HS-5 (cell line): ENCODE measurements at regions not wholly inside any gene's neighbourhood (a gene's known extent, or its start where the extent isn't known, plus 50 kb on each side); places are given as distances from the start of the nearest gene placed in this dataset.
A peak's percentile ranks its signal among the peaks of the same experiment; 100 is the strongest.

Experiments used
- DNase-seq: peaks from one replicate; pipeline ENCODE4 v3.0.0-alpha.2; 2012; ENCODE audit warnings: low read depth

DNA sequence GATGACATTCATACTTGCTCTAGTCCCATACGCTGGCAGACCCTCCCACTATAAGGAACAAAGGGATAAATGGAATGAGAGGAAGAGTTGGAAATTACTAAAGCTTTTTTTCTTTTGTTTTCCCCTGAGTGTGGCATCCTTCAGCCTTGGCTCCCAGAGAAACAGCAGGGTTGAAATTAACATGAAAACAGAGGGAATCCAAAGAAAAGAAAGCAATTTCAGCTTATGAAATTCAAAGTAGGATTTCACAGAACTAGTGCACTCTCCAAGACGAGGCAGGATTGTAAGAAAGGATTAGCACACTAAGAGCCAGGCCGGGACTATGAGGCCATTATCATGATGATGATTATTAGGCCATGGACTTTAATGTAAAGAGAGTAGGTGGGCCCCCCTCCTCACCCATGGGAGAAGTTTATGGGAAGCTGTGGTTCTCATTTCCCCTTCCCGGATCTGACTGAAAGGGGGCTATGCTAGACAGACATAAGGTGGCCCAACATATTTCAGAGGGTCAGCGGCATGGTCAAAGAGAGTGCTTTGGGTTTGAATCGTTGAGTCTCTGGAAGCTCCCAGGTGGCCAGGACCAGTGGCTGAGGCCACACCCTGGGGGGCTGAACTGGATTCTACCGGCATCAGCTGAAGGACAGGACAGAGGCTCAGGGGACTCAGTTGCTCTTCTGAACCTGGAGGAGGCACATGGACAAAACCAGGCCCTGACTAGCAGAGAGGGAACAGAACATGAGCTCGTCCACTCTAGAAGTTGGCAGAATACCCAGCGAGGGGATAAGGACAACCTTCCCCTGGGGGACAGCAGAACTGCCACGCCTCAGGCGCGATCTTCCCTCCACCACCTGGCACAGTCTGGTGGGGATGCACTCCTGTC lies 100.1 kb upstream of the ARL4C start:
- no peak for DNase-seq

DNA sequence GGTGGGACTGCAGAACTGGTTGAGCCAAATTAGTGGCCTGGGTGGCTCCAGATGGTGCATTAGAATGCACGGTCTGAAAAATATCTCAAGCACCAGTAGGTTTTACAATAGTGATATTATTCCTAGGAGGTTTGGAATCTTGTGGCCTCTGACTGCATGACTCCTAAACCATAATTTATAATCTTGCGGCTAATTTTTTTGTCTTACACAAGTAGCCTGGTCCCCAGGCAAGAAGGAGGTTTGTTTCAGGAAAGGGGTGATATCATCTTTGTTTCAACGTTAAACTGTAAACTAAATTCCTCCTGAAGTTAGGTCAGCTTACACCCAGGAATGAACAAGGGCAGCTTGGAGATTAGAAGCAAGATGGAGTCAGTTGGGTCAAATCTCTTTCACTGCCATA lies 98.9 kb upstream of the ARL4C start:
- no peak for DNase-seq

DNA sequence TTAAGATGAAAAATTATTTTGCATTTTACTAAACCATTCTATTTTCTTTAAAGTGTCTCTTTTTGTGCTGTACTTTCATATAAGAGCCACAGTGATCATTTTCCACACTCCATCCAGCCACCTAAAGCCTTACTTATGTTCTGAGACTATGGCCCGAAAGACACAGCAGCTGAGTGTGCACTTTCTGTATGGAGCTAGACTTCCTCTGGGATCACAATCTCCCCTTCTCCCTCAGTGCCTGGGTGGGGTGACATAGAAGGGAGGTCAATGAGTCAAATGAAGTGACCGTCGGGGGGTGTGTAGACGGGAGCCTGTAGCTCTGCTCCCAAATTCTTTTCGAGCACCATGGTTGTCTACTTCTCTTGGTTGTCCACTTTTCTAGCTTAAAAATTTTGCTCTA lies 97.8 kb upstream of the ARL4C start:
- DNase-seq: no peak

DNA sequence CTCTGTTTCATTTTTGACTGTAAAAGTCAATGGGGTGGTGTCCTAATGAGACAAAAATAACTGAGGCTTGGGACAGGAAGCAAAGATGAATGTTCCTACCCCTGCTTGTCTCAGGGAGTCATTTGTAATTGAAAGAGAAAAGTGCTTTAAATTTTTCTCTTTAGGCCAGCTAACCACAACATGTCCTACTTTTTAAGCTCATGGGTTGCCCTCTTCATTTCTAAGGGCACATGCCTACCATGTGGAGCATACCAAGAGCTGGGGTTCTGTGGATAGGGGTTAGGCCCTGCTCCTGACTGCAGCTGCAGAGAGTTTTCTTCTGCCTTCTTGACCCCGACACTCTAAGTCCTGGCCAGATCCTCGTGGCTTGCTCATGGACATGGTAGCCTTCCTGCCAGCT lies 96.8 kb upstream of the ARL4C start:
- DNase-seq: no peak

DNA sequence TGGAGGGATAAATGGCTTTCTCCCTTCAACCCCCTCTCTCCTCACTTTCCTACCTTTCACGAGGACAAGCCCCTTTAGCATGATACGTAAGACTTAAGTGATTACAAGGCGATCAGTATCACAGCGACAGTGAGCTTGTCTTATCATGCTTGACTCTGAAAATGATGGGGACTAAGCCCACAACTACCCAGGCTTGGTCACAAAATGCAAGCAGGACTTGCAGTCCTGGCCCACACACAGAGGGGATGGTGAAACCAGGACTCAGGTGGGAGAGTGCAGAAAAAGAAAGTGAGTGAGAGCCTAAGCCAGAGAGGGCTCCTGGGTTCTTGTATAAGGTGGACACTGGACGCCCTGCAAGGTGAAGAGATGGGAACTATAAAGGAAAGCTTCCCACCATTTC lies 95.7 kb upstream of the ARL4C start:
- DNase-seq: no peak

DNA sequence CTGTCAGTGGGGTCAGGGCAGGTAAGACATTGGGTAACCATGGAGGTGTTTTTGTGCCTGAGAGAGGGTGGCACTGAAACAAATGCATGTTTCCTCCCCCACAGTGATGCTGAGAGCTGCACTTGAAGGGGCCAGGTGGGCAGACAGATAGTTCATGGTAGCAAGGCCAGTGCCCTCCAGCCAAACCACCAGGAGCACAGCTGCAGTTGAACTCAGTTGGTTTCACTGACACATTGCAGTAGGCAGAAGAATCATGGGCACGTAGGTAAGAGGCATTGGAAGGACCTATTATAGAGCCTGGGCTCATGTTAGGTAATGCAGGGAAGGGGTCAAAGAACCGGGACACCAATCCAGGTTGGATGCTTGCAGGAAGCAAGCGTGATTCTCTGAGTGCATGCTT lies 93.2 kb upstream of the ARL4C start:
- no peak for DNase-seq

DNA sequence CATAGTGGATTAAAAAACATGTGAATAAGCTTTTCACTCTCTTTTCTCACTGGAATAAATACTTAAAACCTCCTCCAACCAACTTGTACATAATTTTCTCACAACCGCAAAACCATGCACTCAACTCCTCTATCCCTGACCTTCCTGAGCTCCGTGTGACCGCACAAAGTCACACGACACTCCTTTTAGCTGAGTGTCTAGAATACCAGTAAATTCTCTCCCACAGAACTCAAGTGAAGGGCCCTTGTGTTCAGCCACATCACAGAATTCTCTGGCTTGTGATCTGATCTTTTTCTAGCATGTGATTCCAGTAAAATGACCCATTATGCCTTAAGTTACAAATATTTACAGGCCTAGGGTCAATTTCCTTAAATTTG lies 91.2 kb upstream of the ARL4C start:
- no peak for DNase-seq

DNA sequence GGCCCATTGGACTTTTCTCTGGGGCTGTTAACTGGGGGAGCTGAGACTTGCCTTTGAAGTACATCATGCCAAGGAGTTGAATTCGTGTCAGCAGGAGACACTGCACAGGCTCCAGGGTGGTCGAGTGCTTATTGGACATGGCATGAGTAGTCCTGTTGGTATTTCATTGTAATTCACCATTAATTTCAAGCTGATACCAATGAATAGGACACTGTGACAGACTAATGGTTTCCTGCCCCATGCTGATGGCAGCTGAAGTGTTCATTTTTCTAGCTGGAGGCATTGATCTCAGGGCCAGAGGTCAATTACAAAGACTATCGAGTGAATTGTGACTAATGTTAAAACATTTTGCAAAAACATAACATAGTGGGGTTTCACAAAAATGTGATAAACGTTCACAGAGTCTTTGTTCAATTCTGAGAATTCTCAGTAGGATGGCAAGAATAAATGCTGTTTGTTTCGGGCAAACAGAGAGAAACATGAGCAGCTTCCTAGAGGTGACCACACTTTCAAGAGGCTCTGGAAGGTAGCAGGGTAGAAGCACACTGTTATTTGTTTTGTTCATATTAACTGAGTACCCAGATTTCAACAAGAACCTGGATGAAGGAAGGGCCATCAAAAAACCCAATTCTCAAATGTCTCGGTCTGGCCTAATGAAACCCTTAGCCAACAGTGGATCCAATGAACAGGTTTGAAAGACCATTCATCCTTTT lies 90.6 kb upstream of the ARL4C start:
- DNase-seq: peak; percentile 40

DNA sequence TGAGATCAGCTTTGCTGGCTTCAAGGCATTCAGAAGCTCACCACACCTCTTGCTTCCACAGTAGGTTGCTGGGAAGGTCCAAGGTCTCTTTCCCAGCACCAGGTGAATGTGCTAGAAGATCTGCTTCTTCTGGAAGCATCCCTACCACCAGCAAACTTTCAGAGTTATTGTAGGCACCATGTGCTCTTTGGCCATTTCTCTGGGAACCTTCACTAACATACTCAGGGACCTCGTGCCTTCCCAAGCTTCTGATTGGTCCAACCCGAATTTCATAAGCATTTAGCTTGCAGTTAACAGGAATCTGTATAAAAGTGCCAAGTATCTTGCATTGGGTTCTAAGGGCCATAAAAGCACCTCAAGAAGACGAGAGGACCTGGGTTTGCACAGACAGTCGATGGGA lies 86.5 kb upstream of the ARL4C start:
- DNase-seq: no peak

DNA sequence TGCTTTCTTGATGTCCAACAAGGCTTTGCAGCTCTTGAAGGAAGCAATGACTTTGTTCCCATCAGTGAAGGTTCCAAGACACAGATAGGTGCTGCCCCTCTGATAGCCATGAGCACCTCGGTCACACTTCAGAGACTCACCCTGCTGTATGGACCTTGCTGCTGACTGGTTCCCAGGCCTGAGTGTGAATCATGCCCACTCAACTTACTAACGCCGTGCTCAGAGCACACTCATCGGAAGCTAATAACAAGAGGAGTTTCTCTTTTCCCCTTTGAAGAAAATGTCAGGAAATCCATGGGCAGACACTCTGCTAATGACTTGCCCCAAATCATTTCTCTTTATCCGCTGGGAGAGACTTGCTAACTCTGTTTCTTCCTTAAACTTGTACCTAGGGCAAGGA lies 83.8 kb upstream of the ARL4C start:
- DNase-seq: no peak

DNA sequence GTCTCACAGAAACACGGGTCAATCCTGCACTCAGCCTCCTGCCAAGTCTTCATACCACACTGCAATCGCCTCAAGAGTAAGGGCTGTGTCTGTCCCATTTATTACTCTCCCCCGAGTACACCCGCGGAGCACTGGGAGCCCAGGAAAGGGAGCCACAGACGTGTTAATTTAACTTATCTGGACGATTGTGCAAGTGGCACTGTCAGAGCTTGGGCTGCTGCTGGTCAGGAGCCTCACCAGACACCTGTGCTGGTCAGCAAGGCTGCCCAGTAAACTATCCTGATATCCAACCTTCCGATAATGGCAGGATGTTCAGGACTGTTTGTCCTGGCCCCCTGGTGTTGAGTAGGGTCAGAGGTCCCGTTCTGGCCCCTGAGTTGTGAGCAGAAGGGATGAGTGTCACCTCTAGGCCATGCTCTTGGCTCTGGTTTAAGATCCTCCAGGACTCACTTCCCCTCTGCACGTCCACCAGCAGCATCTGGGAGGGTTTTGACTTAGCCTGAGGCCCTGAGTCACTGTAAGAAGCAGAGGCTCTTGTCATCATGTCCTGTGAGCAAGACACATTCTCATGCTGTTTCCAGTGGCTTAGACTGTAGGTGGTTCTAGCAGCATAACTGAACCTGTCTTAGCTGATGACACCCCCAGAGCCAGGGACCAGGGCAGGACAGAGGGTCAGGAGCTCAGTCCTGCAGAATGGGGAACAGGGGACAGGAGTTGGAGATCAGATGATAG lies 82.5 kb upstream of the ARL4C start:
- no peak for DNase-seq

DNA sequence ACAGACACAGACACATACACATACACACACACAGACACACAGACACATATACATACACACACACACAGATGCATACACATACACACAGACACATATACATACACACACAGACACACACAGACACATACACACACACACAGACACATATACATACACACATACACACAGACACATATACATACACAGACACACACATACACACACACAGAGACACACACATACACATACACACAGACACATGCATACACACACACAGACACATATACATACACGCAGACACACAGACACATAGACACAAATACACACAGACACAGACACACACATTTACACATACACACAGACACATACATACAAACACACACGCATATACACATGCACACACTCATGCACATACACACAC lies 81.5 kb upstream of the ARL4C start:
- no peak for DNase-seq

DNA sequence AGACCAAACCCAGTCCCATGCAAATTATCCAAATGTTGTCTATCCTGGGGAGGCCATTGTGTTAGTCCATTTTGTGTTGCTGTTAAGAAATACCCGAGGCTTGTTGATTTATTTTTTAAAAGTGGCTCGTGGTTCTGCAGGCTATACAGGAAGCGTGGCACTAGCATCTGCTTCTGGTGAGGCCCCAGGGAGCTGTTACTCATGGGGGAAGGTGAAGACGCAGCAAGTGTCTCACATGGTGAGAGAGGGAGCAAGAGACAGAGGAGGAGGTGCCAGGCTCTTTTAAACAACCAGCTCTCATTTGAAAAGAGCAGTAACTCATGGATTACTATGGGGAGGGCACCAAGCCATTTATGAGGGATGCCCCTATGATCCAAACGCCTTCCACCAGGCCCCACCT lies 80.3 kb upstream of the ARL4C start:
- DNase-seq: no peak

DNA sequence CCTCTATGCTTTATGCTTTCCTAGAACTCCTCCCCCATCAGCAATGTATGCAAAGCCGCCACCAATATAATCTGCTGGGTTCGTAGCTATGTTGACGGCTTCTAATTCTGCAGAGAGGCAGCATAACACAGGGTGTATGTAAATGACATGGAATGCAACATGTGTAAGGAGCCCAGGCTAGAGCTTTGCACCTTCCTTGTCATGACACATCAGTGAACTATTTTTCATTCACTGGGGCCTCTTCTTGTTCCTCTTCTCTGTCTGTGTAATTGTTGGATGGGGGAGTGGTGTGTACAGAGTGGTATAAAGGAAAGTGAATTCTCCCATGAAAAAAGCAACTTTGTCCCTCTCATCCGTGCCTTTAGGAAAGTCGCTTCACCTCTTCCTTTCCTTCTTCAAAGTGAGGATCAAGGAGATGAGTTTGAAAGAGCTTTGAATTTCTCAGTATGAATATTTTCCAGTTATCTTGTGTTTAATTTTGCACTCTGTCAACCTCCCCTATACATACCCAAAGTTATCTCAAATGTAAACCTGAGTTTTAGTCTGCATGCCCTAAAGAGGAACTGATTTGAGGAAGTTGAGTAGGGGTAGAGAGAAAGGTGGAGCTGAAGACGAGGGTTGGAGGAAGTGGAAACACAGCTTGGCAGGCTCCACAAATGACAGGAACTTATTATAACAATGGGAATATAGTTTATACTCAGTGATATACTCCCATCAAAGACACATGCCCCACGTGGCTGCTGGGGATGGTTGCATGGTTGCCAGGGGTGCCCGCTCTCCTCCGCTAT lies 74.9 kb upstream of the ARL4C start:
- no peak for DNase-seq

DNA sequence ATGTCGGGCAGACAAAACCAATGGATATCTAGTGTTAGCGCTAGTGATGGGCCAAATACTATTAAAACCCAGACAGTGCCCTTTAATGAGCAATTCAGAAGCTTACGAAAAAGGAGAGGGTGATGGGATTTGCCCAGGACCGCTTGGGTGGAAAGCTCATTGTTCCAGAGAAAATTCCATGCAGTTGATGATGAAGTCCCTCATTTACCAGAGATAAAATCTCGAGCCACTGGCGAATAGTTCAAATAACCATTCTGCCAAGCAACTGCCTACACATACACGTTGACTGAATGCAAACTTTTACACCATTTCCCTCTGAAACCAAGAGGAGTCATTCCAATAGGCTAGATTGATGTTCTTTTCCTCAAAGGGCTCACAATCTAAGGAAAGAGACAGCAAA lies 73.6 kb upstream of the ARL4C start:
- no peak for DNase-seq

DNA sequence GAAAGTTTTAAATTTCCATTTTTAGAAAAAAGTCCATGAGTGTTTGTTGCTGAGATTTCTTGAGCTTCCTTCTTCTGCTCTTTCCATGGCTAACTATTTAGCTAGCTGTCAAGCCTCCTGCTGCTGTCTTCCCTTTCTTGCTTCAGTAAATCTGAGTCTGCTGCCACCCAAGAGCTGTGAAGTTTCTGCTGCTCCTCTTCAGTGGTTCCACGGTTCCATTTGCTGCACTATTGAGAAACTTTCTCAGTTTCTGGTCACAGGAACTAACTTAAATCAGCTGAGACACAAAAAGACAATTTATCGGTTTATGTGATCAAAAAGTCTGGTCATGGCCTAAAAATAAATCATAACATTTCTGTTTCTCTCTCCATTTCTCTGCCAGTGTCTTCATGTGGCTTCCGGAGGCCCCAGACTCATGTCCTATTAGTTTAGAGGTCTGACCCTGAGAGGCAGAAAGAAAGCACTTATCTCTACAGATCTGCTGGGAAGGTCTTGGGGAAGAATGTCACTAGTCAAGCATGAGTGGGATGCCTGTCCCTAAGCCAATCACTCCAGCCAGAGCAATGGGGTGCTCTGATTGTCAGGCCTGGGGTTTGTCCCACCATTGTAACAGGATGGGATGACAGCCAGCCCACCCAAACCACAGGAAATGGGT lies 73.0 kb upstream of the ARL4C start:
- no peak for DNase-seq

DNA sequence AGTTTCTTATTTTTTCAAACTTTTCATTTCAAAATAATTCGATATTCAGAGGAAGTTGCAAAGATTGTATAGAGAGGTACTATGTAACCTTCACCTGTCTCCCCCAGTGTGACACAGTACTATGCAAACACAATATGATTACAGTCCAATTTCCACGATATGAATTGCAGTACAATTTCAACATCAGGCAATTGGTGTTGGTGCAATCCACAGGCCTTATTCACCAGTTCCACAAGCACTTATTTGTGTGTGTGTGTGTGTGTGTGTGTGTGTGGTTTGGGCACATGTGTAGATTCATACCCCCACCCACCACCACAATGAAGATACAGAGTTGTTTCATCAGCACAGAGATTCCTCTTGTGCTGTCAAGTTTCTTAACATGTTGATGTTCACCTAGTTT lies 69.7 kb upstream of the ARL4C start:
- DNase-seq: no peak

DNA sequence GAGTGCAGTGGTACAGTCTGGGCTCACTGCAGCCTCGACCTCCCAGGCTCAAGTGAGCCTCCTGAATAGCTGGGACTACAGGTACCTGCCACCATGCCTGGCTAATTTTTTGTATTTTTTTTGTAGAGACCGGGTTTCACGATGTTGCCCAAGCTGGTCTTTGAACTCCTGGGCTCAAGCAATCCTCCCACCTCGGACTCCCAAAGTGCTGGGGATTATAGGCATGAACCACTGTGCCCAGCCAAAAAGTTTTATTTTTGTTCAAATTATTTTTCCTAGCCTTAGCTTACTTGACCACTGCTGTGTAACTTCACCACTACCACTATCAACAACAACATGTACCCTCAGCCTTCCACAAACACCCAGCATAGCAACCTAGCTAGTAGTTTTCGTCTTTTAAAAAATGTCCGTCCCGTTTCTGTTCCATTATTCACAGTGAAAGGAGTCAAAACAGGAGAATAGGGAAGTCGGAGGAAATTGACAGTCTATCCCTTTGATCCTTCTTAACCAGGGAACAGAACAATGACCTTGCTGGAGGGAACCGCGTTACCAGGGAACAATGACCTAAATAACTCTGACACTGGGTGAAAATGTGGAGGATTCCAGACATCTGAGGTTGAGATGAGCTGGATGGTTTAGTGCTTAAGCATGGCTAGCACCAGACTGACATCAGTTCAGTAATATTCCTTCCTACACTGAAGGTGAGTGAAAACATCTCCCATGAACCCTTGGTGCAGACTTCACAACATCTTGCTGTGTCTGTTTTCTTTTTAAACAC lies 69.2 kb upstream of the ARL4C start:
- DNase-seq: no peak

DNA sequence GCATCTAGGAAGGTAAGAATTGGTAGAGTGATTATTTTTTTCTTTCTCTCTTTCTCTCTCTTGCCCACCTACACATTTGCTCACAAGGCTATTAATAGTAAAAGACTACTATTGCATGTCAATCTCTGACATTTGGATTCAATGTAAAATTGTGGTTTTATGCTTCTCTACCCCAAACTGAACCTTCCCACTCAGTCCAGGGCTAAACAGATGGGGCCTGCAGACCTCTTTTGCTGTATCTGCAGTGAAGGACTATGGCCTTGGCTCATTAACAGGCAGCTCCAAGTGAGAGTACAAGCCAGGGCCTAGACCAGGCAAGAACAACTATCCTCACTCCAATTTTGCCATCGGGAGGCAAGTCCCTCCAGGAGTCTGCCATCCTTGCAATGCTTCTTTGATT lies 68.3 kb upstream of the ARL4C start:
- no peak for DNase-seq

DNA sequence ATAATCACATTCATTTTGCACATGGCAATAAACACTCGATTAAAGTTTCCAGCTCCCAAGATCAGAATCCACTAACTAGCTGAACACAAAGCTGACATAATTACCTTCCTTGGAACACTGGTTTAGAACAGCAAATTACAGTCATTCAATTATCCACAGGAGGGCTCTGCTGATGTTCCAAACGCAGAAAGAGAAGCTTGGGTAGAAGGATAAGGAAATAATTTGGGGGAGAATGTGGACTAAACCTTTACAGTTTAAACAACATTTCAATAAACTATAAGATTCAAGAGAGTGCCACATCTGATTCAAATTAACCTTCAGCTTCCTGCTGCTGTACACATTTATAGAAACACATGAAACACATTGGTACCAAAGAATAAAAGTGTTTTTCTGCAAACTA lies 67.8 kb upstream of the ARL4C start:
- no peak for DNase-seq

DNA sequence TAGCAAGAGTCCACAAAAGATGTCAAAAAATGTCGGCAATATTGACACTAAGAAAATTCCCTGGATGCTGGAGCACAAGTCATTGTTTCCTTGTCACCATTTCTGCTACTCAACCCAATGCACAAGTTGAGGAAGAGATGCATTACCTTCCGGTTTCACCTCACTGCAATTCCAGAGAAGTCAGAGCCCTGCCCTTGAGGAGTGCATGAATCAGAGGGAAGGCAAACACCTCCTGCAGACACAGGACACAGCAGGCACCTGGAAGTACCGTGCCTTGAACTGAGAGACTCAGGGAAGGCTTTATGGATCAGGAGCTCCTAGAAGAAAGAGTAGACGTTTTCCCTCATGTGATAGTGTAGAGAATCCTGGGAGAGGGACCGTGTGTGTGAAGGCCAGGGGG lies 62.7 kb upstream of the ARL4C start:
- DNase-seq: no peak
